ENCODE measurements at regions not wholly inside any gene's neighbourhood (a gene's known extent, or its start where the extent isn't known, plus 50 kb on each side); places are given as distances from the start of the nearest gene placed in this dataset.

DNA sequence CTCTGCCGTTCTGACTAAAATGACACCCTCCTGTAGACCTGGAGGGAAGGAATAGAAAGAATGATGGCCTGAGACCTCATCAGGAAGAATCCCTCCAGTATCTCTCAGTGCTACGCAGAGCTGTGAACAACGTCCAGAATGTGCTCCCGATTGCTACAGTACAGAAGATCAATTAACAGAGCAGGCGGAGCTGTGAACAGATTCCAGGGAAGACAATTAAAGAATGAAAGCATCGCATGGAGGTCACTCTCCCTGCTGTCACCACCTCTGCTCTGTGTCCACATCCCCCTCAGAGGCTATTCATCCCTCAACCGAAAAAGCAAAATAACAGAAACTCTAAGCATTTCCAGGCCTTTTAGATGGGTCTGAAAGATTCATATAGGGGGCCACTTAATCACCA, 481.0 kb downstream of the EIPR1 start:
- TF ChIP-seq, protein P1, sequence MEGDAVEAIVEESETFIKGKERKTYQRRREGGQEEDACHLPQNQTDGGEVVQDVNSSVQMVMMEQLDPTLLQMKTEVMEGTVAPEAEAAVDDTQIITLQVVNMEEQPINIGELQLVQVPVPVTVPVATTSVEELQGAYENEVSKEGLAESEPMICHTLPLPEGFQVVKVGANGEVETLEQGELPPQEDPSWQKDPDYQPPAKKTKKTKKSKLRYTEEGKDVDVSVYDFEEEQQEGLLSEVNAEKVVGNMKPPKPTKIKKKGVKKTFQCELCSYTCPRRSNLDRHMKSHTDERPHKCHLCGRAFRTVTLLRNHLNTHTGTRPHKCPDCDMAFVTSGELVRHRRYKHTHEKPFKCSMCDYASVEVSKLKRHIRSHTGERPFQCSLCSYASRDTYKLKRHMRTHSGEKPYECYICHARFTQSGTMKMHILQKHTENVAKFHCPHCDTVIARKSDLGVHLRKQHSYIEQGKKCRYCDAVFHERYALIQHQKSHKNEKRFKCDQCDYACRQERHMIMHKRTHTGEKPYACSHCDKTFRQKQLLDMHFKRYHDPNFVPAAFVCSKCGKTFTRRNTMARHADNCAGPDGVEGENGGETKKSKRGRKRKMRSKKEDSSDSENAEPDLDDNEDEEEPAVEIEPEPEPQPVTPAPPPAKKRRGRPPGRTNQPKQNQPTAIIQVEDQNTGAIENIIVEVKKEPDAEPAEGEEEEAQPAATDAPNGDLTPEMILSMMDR (IDR thresholded peaks at IDR 0.05): no peak
- TF ChIP-seq POLR2A (IDR thresholded peaks at IDR 0.05): no peak
